Stimulated activated CD8-positive, alpha-beta memory T cell treated with anti-CD3 and anti-CD28 coated beads, Interleukin-7, amount 100 ng/mL, for 1 hour (primary cell): ENCODE measurements at regions not wholly inside any gene's neighbourhood (a gene's known extent, or its start where the extent isn't known, plus 50 kb on each side); places are given as distances from the start of the nearest gene placed in this dataset.

Experiments
- DNase-seq, 2 donors: peaks; one replicate each; pipeline ENCODE4 v3.0.0-alpha.2; 2020; ENCODE audit warnings: low read depth in 2 of 2

DNA sequence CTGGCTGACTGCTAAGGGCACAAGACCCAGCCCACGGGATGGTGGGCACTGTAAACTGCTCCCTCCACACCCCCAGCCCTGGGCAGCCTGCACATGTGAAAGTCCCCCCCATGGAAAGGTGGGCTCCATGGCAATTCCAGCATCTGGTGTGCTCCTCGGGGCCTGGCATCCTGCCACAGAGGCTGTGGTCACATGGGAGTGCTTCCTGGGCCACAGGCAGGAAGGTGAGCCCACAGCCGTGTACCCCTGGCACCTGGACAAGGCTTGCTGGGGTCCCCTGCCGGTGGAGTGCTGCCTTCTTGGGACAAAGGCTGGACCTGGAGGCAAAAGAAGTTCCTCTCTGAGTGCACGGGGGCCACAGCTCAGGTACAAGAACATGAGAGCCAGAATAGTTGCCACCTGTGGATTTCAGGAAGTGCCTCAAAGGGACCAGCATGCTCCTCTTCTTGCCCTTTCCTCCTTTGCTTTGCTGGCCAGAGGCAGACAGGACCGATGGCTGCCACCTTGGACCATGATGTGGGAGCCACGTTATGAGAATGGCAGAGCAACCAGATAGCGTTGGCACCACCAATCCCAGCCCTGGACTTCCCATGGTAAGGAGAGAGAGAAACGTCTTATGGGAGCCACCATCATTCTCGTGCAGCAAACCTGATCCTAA is 120.2 kb upstream of the MLN start:
- no peak for DNase-seq

DNA sequence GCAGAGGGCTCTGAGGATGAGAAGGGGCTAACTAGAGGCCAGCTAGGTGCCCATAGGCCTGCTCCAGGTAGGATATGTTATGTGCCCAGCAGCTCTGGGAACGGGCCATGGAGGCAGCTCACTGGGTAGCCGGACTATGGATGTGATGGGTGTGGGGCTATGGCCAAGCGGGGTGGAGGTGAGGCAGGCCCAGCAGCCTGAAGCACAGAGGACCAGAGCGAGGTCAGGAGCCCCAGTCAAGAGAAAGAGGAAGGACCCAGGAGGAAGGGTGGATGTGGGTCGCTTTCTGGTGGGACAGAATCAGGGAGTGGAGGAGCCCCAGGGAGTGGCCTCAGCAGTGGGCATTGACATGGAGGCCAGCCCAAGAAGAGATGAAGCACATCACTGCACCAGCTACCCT is 117.9 kb upstream of the MLN start:
- DNase-seq, result no peak

DNA sequence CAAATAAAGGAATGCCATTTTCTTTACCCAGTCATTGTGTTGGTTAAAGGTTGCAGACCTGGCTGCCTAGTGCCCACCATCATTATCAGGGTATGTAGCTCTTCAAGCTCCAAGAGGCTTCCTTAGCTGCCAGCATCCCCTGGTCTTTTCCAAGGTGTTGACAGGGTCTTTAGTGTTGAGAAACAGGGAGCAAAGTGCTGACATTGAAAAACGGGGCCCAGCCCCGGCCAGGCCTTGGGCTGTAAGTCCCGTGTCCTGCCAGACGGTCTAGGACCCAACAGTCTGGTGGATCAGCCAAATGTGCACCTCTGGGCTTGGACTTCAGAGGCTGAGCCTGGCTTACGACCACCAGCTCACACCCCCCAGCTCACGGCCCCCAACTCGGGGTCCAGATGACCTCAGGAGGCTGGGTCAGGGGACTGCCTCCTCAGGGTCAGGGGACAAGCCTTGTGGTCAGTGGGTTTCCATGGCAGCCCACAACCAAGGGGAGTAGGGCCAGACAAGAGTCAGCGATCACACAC is 114.4 kb upstream of the MLN start:
- DNase-seq, result no peak

DNA sequence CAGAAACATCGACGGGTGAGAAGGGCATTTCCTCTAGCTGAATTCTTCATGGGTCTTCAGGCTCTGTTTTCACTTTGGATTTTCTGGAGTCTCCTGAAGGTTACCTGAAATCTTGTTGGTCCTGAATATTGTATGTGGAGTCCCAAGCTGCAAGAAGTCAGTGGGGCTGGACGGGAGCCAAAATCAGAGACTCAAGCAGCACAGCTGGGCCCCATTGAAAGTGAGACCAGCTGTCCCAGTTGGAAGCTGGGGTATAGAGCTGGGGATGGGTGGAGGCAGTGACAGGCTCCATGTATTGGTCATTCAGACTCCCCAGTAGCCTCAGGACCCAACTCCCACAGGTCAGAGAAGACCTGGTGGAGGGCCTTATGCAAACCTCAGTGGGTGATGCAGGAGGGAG is 111.3 kb upstream of the MLN start:
- no peak for DNase-seq

DNA sequence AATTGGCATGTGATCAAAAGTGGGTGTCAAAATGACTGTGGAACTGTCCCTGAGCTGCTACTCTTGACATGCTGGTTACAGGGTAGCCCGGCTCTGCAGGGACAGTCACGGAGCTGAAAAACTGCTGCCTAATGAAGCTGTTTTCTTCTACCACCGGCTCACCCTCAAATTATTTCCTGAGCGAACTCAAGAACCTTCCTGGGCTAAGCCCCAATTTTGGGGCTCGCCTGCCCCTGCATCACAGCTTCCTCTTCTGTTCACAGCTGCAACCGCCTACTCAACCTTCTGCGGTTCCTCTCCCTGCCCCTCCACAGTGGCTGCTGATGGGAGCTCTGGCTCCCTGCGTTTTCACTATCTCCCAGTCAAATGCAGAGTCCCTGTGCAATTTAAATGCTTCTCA is 110.8 kb upstream of the MLN start:
- peak in 1 of 2 donors; percentile 12 for DNase-seq

DNA sequence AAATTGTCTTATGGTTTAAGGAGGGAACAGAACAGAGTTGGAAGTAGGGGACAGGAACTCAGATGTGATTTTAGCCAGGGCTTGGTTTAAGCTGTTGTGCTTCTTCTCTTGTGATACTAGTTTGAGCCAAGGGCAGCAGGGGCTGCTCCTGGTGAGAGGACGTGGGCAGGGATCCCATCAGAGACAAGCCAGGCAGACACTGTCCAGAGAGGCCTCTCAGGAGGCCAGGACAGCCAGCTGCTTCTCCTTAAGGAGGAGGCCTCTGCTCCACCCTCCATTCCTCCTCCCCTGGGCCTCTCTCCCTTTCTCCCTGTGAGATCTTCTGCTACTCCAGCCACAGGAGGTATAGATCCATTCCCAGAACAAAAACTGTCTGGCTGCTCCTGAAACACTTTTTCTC is 108.4 kb upstream of the MLN start:
- no peak for DNase-seq

DNA sequence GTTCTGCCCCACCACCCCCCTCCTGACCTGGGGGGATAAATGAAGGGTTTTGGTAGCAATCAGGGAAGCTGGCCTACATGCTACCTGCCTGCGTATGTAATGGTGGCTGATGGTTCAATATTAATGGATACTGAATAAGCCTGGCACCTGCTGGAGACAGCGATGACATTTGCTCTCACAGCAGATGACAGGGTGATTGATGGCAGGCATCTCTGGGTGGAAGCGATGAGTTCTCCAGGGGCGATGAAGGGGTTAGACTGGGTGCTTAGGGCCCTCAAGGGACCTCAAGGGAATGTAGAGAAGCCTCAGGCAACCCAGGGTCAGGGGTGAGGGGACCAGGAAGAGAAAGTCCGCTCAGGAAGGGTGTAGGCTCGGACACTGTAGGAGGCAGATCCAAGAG is 107.7 kb upstream of the MLN start:
- no peak for DNase-seq

DNA sequence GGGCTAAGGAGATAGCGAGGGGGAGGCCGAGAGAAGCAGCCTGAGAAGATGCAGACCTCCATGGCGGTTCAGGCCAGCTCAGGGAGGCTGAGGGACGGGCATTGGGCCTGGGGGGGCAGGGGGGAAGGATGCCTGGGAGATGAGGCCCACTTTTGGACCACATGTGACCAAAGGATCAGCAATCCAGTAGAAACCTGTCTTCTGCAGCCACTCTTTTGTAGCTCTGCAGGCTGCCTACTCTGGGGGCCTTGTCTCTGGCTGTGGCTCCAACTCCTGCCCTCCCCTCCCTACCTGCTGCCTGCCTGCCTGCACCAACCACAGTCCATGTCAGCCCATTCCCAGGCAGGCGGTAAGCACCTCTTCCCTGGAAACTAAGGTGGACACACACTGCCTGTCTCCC is 106.8 kb upstream of the MLN start:
- DNase-seq, result no peak

DNA sequence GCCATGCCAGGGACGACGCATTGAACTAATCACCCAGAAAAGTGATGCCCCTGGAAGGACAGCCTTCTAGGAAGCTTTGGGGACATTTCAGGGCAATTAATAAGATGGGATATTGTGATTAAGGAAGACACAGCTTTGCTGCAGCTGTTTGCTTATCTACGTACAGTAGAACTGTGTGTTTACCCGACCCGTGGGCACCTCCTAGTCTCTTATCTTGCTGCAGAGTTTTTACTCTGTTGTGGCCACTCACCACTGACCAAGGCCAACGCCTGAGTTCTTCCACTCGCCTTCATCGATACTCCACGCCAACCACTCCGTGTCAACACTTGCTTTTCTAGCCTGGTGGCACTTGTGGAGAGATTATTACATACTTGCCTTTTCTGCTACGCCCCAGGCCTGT is 105.9 kb upstream of the MLN start:
- DNase-seq, result no peak

DNA sequence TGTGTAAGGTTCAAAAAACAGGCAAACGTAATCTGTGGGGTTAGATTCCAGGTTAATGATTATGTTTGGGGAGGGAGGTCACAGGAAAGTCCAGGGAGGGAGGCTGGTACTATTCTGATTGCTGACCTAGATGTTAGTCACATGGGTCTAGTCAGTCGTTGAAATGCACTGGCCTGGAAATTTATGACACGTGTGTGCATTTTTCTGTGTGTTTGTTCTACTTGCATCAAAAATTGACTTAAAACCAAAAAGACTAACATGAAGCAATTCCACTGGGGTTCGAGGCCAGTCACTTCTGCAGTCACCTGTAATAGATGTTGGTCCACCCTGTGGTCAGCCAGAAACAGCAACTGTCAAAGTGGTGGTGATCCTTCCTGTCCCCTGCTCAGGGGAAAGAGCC is 104.2 kb upstream of the MLN start:
- DNase-seq, result no peak

DNA sequence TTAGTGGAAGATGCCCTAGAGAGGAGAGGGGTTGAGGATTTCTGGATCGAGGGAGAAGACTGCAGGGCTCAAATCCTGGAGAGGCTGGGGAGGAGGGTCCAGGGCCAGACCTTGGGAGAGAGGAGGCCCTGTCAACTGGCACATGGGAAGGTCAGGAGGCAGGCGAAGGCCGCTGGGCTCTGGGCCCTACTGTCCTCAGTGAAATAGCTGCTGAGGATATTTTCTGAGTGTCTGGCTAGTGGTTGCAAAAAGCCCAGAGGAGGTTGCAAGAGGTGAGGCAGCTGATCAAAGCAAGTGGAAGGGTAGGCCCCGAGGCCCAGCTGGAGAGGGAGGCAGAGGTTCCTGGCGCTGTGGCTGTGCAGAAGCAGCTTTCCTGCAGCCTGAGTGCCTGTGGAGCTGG is 103.4 kb upstream of the MLN start:
- no peak for DNase-seq

DNA sequence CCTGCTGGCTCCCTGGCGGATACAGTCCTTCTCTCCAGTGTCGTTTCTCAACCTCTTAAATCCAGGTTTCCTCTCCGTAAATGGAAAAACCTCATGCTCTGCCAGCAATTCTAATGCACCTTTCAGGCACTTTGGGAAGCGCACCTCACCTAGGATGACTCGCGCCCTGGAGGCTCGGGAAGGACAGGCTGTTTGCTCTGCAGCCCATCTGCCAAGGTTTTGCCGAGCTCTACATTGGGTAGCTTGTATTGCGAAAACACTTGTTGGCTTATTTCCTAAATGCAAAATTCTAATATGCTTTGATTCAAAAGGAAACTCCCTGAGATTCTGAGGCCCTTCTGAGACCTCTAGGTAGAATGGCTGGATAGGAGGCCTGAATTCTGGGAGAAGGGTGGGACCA is 102.6 kb upstream of the MLN start:
- no peak for DNase-seq

DNA sequence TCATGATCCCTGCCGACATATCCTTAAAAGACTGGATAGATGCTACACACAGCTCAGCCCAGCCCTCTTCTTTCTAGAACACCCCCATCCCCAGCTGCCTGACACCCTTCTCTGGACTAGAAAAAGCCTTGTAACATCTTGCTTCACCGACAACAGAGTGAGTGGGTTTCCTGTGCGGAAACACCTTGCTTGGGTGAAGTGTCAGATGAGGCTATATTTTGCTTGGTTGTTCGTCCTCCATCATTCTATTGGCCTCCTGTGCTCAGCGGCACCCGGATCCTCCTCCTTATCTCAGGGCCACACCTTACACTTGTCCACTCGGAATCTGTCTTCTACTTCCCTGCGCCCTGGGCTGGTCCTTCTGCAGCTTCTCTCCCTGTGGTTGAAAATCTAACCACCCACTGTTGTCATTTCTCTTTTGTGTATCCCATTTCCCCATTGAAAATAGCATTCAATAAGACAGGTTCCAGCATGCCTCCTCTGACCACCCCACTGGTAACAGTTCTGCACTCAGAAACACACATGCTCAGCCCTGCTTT is 101.3 kb upstream of the MLN start:
- DNase-seq, result peak; percentile 13 to 20

DNA sequence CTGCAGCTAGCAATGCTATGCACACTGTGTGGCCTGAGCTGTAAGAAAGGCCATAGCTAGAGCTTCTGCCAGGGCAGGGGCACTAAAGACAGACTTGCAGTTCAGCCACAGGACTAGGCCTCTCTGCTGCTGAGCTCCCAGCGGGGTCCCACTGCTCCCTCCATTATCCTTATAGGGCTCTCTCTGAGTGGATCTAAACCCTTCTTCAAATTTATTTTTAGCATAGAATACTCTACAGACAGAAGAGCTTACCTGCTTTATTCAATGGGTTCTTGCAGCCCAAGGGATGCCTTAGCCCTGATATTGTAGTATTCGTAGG is 100.9 kb upstream of the MLN start:
- DNase-seq, result no peak

DNA sequence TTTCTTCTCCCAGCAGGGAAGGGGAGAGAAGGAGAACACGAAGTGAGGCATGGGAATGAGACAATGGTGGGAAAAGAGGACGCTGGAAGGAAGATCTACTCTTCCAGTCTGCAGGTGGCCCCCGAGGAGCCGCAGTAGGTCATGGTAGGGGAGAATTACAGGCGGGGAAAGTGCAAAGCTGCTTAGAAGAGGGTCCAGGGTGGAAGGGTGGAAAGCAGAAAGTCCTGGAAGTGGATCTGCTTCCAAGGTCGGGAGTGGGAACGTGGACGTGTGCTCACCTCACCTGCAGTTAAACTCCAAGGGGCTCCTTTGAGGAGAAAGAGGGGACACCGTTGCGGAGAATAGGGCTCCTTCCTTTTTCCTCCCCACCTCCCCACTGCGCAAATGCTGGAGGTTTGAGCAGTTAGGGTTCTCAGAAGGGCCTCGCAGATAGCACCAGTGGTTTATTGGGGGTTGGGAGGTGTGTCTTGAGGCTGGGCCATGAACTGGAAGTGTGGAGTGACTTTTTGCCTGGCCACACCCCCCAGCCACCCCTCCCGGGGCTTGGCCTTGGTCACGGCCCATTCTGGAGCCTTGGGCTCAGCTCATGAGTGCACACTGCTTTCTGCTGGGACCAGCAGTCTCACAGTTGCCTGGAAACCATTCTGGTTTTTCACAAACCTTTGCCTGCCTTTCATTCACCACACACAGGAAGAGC is 100.4 kb upstream of the MLN start:
- DNase-seq, result peak; percentile 33 to 42

DNA sequence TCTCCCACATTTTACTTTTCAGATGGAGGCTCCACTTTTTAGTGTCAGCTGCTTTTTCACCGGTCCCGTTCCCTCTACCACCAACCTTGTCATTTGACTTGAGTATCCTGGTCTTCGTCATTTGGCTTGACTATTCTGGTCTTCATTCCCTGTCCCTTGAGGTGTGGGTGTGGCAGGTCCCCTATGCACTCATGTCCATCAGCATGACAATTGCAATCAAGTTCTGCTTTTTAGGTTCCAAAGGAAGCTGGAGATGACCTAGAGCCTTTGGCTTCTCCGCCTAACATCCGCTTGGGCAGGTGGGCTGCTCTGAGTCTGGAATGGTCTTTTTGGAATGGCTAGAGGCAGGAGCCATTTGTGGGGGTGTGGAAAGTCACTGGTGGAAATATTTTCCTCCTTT is 99.8 kb upstream of the MLN start:
- DNase-seq, result no peak

DNA sequence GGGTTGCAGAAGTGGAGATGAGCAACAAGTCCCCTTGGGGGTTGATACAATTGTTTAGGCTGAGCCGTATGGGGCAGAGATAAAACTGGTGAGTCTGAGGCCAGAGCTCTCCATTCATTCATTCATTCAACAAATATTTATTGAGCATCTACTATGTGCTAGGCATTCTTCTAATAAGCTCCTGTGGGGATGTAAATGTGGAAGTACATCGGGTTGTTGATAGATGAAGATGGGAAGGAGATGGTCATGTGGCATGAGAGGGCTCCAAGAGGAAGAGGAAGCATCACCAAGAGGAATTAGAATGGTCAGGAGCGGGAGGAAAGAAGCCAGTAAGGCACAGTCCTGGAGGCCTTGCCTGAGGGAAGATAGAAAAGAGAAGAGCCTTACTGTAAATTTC is 98.7 kb upstream of the MLN start:
- DNase-seq, result no peak

DNA sequence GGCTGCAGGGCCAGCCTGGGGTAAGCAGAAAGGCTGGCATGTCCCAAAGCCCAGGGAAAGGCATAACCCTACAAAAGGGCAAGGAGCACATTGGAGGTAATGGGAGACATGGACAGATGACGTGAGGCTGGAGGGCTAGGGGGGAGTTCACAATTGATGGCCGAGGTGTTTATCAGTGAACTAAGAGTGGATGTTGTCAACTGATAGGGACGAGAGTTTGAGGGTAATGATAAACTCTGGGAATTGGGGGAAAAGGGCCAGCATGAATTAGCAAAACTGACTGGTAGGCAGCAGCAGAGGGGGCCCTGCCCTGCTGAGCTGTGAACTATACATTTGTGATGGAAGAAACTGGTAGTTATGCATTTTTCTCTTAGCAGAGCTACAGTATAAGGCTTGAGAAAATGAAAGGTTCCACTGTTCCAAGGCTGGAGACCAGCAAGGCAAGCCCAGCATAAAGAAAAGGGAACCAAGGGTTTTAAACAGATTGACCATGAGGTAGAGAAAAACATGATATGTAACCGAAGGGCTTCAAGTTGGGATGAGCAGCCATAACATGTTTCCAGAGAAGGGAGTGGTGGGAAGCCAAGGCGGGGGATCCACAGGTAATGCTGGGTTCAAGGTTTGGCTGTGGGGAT is 98.1 kb upstream of the MLN start:
- no peak for DNase-seq

DNA sequence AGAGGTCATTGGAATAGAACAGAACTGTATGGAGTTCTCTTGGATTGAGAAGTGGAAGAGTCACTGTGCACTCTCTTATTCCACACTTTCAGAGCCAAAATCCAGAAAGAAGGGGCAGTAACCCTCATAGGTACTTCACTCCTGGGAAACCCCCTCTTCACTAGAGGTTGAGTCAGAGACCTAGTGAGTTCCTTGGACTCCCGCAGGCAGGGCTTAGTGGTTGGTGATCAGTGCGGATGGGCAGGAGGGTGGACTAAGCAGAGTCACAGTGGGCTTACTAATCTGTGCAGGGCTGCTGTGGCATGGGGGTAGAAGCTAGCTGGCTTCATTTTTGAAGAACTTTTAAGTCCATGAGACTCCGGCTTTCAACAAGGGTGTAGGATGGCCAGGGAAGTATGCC is 95.0 kb upstream of the MLN start:
- no peak for DNase-seq

DNA sequence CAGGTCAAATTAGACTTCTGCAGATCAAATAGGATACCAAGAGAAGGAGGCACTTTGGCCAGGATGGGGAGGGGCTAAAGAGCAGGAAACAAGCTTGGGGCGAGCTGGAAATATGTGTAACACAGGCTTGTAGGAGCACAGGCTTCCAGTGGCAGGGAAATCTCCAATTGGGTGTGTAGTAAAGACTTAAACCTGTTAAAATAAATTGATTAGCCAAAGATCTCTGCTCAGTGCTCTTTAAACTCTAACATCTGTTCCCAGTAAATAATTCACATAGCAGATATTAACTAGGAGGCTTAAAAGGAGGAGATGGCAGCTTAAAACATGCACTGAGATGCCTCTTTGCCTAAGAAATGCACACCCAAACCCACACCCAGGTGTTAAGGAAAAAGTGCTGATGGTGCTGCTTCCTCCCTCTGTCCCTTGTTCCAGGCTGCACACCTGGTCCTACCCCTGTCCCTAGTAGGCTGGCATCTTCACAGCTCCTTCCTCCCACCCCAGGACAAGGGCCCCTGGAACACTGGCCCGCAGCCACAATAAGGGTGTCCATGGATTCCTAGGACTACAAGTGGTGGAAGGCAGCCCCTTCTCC is 93.5 kb upstream of the MLN start:
- DNase-seq, result no peak

DNA sequence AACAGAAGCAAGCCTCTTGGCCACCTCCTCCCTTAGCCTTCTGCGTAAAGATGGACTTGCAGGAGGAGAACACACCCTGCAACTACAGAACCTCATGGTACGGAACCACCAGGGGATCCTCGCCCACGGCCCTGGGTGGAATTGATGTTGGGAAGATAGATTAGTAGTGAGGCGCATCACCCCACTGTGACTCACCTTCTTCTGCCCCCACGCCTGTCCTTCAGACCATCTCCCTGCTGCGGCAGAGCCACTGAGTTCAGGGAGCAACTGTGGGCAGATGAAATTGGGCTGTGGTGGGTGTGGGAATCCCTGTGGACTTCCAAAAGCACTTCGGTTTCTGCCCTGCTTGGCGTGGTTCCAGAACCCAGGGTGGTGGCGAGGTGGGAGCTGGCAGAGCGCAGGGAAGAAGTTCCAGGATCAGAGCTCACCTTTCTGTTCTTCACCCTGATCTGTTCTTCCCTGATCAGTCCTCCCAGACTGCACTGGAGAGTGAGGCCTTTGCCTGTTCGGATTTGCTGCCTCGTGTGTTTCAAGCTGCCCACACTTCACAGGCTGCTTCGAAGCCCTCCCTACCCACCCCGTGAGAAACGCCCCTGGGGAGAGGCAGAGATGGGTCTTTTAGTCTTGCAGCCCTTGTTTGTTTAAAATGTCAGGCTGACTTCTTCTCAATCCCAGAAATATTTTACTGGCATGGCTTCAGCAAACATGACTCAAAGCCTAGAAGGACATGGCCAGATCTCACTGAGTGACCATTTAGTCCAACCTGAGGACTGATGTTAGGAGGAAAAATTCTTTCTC is 92.8 kb upstream of the MLN start:
- DNase-seq, result no peak

DNA sequence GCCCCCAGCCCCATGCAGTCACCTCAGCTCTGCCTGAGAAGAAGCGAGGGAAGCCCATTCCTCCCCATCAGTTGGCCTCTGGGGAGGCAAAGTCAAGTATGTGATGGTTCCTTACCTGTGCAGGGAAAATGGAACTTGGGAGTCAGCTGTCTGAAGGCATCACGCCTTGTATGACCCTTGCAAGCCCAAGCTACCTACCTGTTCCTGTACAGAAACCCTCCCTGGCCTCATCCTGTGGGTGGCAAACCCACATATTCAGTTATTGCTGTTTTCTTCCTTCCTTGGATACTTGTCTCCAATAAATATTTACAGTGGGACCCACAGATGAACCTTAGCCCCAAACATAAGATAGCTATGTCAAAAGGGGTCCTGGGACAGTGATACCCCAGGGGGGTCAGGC is 92.2 kb upstream of the MLN start:
- no peak for DNase-seq
